ENCODE measurements at regions not wholly inside any gene's neighbourhood (a gene's known extent, or its start where the extent isn't known, plus 50 kb on each side); places are given as distances from the start of the nearest gene placed in this dataset.

DNA sequence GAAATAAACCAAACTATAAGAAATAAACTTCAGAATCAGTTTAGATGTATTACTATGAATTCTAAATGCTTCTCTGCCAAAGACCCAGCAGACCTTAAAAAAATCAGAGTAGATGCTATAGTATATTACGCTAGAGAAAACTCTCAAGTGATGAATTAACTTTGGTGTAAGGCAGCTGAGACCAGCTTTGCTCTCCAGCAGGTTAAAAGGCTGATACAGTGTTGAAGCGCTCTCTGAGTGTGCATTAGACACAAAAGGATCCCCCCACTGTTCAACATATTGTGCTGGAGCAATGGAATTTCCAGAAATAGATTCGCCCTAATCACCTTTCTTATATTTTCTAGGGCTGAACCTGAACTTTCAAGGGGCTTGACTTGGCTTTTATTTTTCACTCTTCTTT, 190.0 kb downstream of the EFHB start:
- Histone ChIP-seq H3K4me3 (replicated peaks; ENCODE audit: low read depth, low read length) (no peak overlapping the region), H3K36me3 (ENCODE audit: control insufficient read depth, insufficient read depth, low read length) (no peaks in the 10 kb centered on the region), H3K27me3 (replicated peaks; ENCODE audit: control insufficient read depth, insufficient read depth, low read length) (no peaks in the 10 kb centered on the region)
- no peak for DNase-seq (ENCODE audit: extremely low read depth, insufficient read length)
- TF ChIP-seq, protein P1, sequence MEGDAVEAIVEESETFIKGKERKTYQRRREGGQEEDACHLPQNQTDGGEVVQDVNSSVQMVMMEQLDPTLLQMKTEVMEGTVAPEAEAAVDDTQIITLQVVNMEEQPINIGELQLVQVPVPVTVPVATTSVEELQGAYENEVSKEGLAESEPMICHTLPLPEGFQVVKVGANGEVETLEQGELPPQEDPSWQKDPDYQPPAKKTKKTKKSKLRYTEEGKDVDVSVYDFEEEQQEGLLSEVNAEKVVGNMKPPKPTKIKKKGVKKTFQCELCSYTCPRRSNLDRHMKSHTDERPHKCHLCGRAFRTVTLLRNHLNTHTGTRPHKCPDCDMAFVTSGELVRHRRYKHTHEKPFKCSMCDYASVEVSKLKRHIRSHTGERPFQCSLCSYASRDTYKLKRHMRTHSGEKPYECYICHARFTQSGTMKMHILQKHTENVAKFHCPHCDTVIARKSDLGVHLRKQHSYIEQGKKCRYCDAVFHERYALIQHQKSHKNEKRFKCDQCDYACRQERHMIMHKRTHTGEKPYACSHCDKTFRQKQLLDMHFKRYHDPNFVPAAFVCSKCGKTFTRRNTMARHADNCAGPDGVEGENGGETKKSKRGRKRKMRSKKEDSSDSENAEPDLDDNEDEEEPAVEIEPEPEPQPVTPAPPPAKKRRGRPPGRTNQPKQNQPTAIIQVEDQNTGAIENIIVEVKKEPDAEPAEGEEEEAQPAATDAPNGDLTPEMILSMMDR (IDR thresholded peaks at IDR 0.05; ENCODE audit: insufficient read depth, low read length, poor library complexity, severe bottlenecking): no peak

DNA sequence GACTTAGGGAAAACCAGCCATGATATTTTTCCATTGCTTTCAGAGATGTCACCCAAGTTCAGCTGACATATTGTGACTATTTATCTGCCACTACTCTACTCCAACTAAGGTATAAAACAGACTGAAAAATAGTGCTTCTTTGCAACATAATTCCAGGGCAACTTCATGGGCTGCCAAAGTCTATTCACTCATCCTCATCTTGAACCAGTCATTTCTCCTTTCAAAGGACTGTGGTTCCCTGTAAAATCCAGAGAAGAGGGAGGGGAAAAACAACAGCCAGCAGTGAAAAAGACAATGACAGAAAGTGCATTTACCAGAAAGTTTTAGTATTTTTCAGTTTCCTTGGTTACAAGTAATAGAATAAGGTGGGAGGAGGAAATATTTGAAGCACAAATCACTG, 191.1 kb downstream of the EFHB start:
- Histone ChIP-seq H3K4me3 (replicated peaks; ENCODE audit: low read depth, low read length) (no peak overlapping the region), H3K27me3 (replicated peaks; ENCODE audit: control insufficient read depth, insufficient read depth, low read length) (no peaks in the 10 kb centered on the region), H3K36me3 (ENCODE audit: control insufficient read depth, insufficient read depth, low read length) (no peaks in the 10 kb centered on the region)
- DNase-seq (ENCODE audit: extremely low read depth, insufficient read length): no peak
- TF ChIP-seq, protein P1 (IDR thresholded peaks at IDR 0.05; ENCODE audit: insufficient read depth, low read length, poor library complexity, severe bottlenecking): no peak

DNA sequence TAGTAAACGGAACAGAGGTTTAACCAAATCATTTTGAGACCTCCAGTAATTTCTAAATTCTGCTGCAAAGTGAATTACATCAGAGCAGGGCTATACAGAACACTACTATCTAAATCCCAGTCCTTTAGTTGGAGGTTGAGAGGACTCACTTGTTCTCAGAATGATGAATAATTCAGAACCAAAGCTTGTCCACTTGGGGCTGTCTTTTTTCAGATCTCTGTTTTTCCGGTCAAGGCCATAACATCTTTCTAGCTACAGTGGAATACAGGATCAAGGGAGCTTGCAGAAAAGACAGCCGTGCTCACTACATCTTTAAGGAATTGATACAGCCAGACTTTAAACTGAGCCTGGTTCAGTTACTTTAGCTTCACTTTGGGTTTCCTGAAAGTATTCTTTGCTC, 194.5 kb downstream of the EFHB start:
- no peak for DNase-seq (ENCODE audit: extremely low read depth, insufficient read length)
- Histone ChIP-seq H3K27me3 (replicated peaks; ENCODE audit: control insufficient read depth, insufficient read depth, low read length) (no peaks in the 10 kb centered on the region), H3K4me3 (replicated peaks; ENCODE audit: low read depth, low read length) (no peak overlapping the region), H3K36me3 (ENCODE audit: control insufficient read depth, insufficient read depth, low read length) (no peaks in the 10 kb centered on the region)
- TF ChIP-seq, protein P1 (IDR thresholded peaks at IDR 0.05; ENCODE audit: insufficient read depth, low read length, poor library complexity, severe bottlenecking): no peak

DNA sequence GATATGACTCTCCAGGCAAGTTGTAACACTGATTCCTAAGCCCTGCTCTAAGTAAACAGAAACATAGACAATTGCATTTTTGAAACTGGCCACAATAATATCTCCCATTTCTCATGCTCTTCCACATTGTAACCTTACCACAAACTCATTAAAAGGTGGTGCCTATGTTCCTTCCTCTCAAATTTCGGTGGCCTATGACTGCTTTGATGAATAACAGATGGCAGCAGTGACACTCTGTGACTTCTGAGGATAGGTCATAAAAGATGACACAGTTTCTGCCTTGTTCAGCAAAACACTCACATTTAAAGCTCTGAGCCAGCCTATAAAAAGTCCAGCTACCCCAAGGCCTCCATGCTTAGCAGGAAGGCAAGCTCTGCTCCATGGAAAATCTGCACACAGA, 195.2 kb downstream of the EFHB start:
- H3K27me3 ChIP-seq (replicated peaks; ENCODE audit: control insufficient read depth, insufficient read depth, low read length): no peaks in the 10 kb centered on the region
- no peak overlapping the region for H3K4me3 ChIP-seq (replicated peaks; ENCODE audit: low read depth, low read length)
- no peak for DNase-seq (ENCODE audit: extremely low read depth, insufficient read length)
- TF ChIP-seq, protein P1 (IDR thresholded peaks at IDR 0.05; ENCODE audit: insufficient read depth, low read length, poor library complexity, severe bottlenecking): no peak
- no peaks in the 10 kb centered on the region for H3K36me3 ChIP-seq (ENCODE audit: control insufficient read depth, insufficient read depth, low read length)

DNA sequence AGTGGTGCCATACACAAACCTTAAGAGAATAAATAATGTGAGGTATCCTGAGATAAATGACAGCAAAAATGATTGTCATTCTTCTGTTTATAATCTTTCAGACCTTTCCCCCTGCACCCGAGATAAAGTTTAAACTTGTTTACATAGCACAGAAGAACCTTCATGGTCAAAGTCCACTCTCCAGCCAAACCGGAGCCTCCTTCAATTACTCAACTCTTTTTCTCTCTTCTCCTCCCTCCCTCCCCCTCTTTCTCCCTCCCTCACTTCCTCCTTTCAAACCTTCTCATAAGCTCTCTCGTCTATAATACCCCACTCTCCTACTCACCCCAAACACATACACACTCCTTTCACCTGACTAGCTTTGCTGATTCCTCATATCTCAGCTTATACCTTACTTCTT, 198.9 kb downstream of the EFHB start:
- no peaks in the 10 kb centered on the region for H3K27me3 ChIP-seq (replicated peaks; ENCODE audit: control insufficient read depth, insufficient read depth, low read length)
- DNase-seq (ENCODE audit: extremely low read depth, insufficient read length): no peak
- no peak overlapping the region for H3K4me3 ChIP-seq (replicated peaks; ENCODE audit: low read depth, low read length)
- TF ChIP-seq, protein P1 (IDR thresholded peaks at IDR 0.05; ENCODE audit: insufficient read depth, low read length, poor library complexity, severe bottlenecking): no peak
- no peaks in the 10 kb centered on the region for H3K36me3 ChIP-seq (ENCODE audit: control insufficient read depth, insufficient read depth, low read length)

DNA sequence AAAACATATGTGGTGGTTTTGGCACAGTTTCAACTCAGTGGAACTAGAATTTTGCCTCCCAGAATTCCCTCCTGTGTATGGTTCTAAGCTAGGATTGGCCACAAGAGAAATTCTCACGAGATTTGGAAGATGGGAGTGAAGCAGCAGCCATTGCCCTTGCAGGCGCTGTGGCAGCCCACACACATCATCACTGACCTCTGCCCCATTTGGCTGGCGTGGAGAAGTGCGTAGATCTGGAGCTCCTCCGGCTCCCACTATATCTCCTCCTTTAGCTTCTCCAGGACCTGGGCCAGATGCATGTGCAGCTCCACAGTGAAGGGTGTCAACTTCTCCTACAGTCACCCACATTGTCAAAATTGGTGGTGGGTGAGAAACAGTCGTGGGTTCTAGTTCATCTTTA, 199.6 kb downstream of the EFHB start:
- DNase-seq (ENCODE audit: extremely low read depth, insufficient read length): no peak
- Histone ChIP-seq H3K27me3 (replicated peaks; ENCODE audit: control insufficient read depth, insufficient read depth, low read length) (no peaks in the 10 kb centered on the region), H3K4me3 (replicated peaks; ENCODE audit: low read depth, low read length) (no peak overlapping the region), H3K36me3 (ENCODE audit: control insufficient read depth, insufficient read depth, low read length) (no peaks in the 10 kb centered on the region)
- TF ChIP-seq, protein P1 (IDR thresholded peaks at IDR 0.05; ENCODE audit: insufficient read depth, low read length, poor library complexity, severe bottlenecking): no peak
